Activated CD8-positive, alpha-beta T cell treated with anti-CD3 and anti-CD28 coated beads, Interleukin-2, amount 10 ng/mL, durations not matched to agents 7 days and 5 days (primary cell): ENCODE measurements at regions not wholly inside any gene's neighbourhood (a gene's known extent, or its start where the extent isn't known, plus 50 kb on each side); places are given as distances from the start of the nearest gene placed in this dataset.

Experiments
- ATAC-seq: fragments of 150-1000 bp; cut with Tn5 transposase; one replicate; pipeline ENCODE4 v1.10.0; 2021; ENCODE audit warnings: moderate library complexity
- CTCF ChIA-PET: fragments of 350-600 bp; sonication (Branson Sonifier 250); formaldehyde crosslinking; loops from one replicate; lab custom pipeline; 2021; ENCODE audit warnings: antibody characterized with exemption; lab: Charles Lee
- POLR2A ChIA-PET: fragments of 350-600 bp; sonication (Branson Sonifier 250); formaldehyde crosslinking; loops from one replicate; lab custom pipeline; 2021; ENCODE audit warnings: antibody characterized with exemption; lab: Charles Lee
- DNase-seq: peaks from one replicate; pipeline ENCODE4 v3.0.0-alpha.2; 2020
- H3K27ac Mint-ChIP-seq: one replicate; pipeline ENCODE4 v1.8.0; 2021; ENCODE audit warnings: mild to moderate bottlenecking, mixed read lengths
- H3K27me3 Mint-ChIP-seq: one replicate; pipeline ENCODE4 v1.8.0; 2021; ENCODE audit warnings: low read depth, mixed read lengths
- H3K36me3 Mint-ChIP-seq: one replicate; pipeline ENCODE4 v1.8.0; 2021; ENCODE audit warnings: low read depth, mixed read lengths
- H3K4me1 Mint-ChIP-seq: one replicate; pipeline ENCODE4 v1.8.0; 2021; ENCODE audit warnings: low read depth, mixed read lengths
- H3K4me3 Mint-ChIP-seq: one replicate; pipeline ENCODE4 v1.8.0; 2021; ENCODE audit warnings: mild to moderate bottlenecking, mixed read lengths
- H3K9me3 Mint-ChIP-seq: one replicate; pipeline ENCODE4 v1.8.0; 2022; ENCODE audit warnings: mixed read lengths; ENCODE audit not compliant: insufficient read depth

GRCh38 chr14:41051801-41052200, 554.9 kb upstream of the LRFN5 start:
- H3K27ac Mint-ChIP-seq = no peak overlapping the region
- H3K4me3 Mint-ChIP-seq = no peak overlapping the region
- H3K4me1 Mint-ChIP-seq = no peaks in the 10 kb centered on the region
- DNase-seq = no peak
- ATAC-seq = no peak
- H3K36me3 Mint-ChIP-seq = no peaks in the 10 kb centered on the region
- H3K9me3 Mint-ChIP-seq = no peaks in the 10 kb centered on the region
- ChIA-PET POLR2A (no interaction called here), CTCF (no interaction called here)
- no peaks in the 10 kb centered on the region for H3K27me3 Mint-ChIP-seq

GRCh38 chr14:41047763-41048162, 558.9 kb upstream of the LRFN5 start:
- Mint-ChIP-seq H3K27me3 (no peaks in the 10 kb centered on the region), H3K27ac (no peak overlapping the region), H3K4me1 (no peaks in the 10 kb centered on the region), H3K4me3 (no peak overlapping the region), H3K9me3 (no peaks in the 10 kb centered on the region), H3K36me3 (no peaks in the 10 kb centered on the region)
- POLR2A ChIA-PET = no interaction called here
- DNase-seq = no peak
- CTCF ChIA-PET = no interaction called here
- no peak for ATAC-seq

- no peak overlapping the region for H3K27ac Mint-ChIP-seq
Observed at GRCh38 chr14:41037388-41037787, 569.3 kb upstream of the LRFN5 start.

GRCh38 chr14:41034969-41035368, 571.7 kb upstream of the LRFN5 start:
- Mint-ChIP-seq H3K27ac (no peak overlapping the region), H3K9me3 (peaks cover 3% of the 10 kb centered on the region), H3K4me1 (no peaks in the 10 kb centered on the region), H3K27me3 (no peaks in the 10 kb centered on the region), H3K4me3 (no peak overlapping the region), H3K36me3 (no peaks in the 10 kb centered on the region)
- no peak for DNase-seq
- ATAC-seq = no peak
- ChIA-PET CTCF (no interaction called here), POLR2A (no interaction called here)

More at GRCh38 chr14:41037388-41037787, 569.3 kb upstream of the LRFN5 start:
- Mint-ChIP-seq H3K36me3 (no peaks in the 10 kb centered on the region), H3K4me1 (no peaks in the 10 kb centered on the region), H3K27me3 (no peaks in the 10 kb centered on the region), H3K9me3 (peaks cover 3% of the 10 kb centered on the region), H3K4me3 (no peak overlapping the region)
- DNase-seq = no peak
- ChIA-PET POLR2A (no interaction called here), CTCF (no interaction called here)
- ATAC-seq = no peak

- H3K9me3 Mint-ChIP-seq = peaks cover 10% of the 10 kb centered on the region
- no peaks in the 10 kb centered on the region for H3K36me3 Mint-ChIP-seq
- ATAC-seq = no peak
- H3K4me1 Mint-ChIP-seq = no peaks in the 10 kb centered on the region
- ChIA-PET POLR2A (no interaction called here), CTCF (no interaction called here)
- no peak overlapping the region for H3K4me3 Mint-ChIP-seq
- no peak for DNase-seq
- H3K27me3 Mint-ChIP-seq = no peaks in the 10 kb centered on the region
- no peak overlapping the region for H3K27ac Mint-ChIP-seq
Observed at GRCh38 chr14:41022932-41023331, 583.7 kb upstream of the LRFN5 start.

GRCh38 chr14:41016213-41016612, 590.5 kb upstream of the LRFN5 start:
- H3K4me1 Mint-ChIP-seq = no peaks in the 10 kb centered on the region
- peaks cover 5% of the 10 kb centered on the region for H3K9me3 Mint-ChIP-seq
- H3K36me3 Mint-ChIP-seq = no peaks in the 10 kb centered on the region
- no peak overlapping the region for H3K4me3 Mint-ChIP-seq
- ATAC-seq = no peak
- CTCF ChIA-PET = no interaction called here
- no peak overlapping the region for H3K27ac Mint-ChIP-seq
- POLR2A ChIA-PET = no interaction called here
- no peaks in the 10 kb centered on the region for H3K27me3 Mint-ChIP-seq
- DNase-seq = no peak

- H3K4me1 Mint-ChIP-seq = no peaks in the 10 kb centered on the region
- no peak for ATAC-seq
- H3K27ac Mint-ChIP-seq = no peak overlapping the region
- no peaks in the 10 kb centered on the region for H3K36me3 Mint-ChIP-seq
- no peaks in the 10 kb centered on the region for H3K27me3 Mint-ChIP-seq
- DNase-seq = no peak
- no peak overlapping the region for H3K4me3 Mint-ChIP-seq
- ChIA-PET POLR2A (no interaction called here), CTCF (no interaction called here)
- peaks cover 26% of the 10 kb centered on the region for H3K9me3 Mint-ChIP-seq
Observed at GRCh38 chr14:41000350-41000749, 606.3 kb upstream of the LRFN5 start.

GRCh38 chr14:40989260-40989659, 617.4 kb upstream of the LRFN5 start:
- ChIA-PET POLR2A (no interaction called here), CTCF (no interaction called here)
- no peak overlapping the region for H3K4me3 Mint-ChIP-seq
- ATAC-seq (no peak), DNase-seq (no peak)
- H3K27me3 Mint-ChIP-seq = no peaks in the 10 kb centered on the region
- no peak overlapping the region for H3K27ac Mint-ChIP-seq
- H3K36me3 Mint-ChIP-seq = no peaks in the 10 kb centered on the region
- H3K4me1 Mint-ChIP-seq = no peaks in the 10 kb centered on the region
- H3K9me3 Mint-ChIP-seq = peaks cover 2% of the 10 kb centered on the region

- POLR2A ChIA-PET = no interaction called here
- no peak for ATAC-seq
- Mint-ChIP-seq H3K4me3 (no peak overlapping the region), H3K9me3 (no peaks in the 10 kb centered on the region), H3K36me3 (no peaks in the 10 kb centered on the region), H3K27me3 (no peaks in the 10 kb centered on the region), H3K27ac (no peak overlapping the region), H3K4me1 (no peaks in the 10 kb centered on the region)
- CTCF ChIA-PET = no interaction called here
- DNase-seq = no peak
Observed at GRCh38 chr14:40987481-40987880, 619.2 kb upstream of the LRFN5 start.

GRCh38 chr14:40986655-40987054, 620.0 kb upstream of the LRFN5 start:
- Mint-ChIP-seq H3K27ac (no peak overlapping the region), H3K36me3 (no peaks in the 10 kb centered on the region), H3K4me3 (no peak overlapping the region), H3K9me3 (no peaks in the 10 kb centered on the region), H3K27me3 (no peaks in the 10 kb centered on the region), H3K4me1 (no peaks in the 10 kb centered on the region)
- ATAC-seq (no peak), DNase-seq (no peak)
- CTCF ChIA-PET = no interaction called here
- POLR2A ChIA-PET = no interaction called here

- no peak overlapping the region for H3K27ac Mint-ChIP-seq
- H3K36me3 Mint-ChIP-seq = no peaks in the 10 kb centered on the region
Observed at GRCh38 chr14:40985584-40985983, 621.1 kb upstream of the LRFN5 start.

GRCh38 chr14:40983604-40984003, 623.1 kb upstream of the LRFN5 start:
- Mint-ChIP-seq H3K4me3 (no peak overlapping the region), H3K27me3 (no peaks in the 10 kb centered on the region), H3K9me3 (no peaks in the 10 kb centered on the region), H3K27ac (no peak overlapping the region), H3K36me3 (no peaks in the 10 kb centered on the region), H3K4me1 (no peaks in the 10 kb centered on the region)
- ATAC-seq (no peak), DNase-seq (no peak)
- ChIA-PET POLR2A (no interaction called here), CTCF (no interaction called here)

More at GRCh38 chr14:40985584-40985983, 621.1 kb upstream of the LRFN5 start:
- POLR2A ChIA-PET = no interaction called here
- Mint-ChIP-seq H3K9me3 (no peaks in the 10 kb centered on the region), H3K4me3 (no peak overlapping the region), H3K4me1 (no peaks in the 10 kb centered on the region), H3K27me3 (no peaks in the 10 kb centered on the region)
- no peak for ATAC-seq
- no peak for DNase-seq
- CTCF ChIA-PET = no interaction called here

GRCh38 chr14:40981247-40981646, 625.4 kb upstream of the LRFN5 start:
- ATAC-seq (no peak), DNase-seq (no peak)
- ChIA-PET CTCF (no interaction called here), POLR2A (no interaction called here)
- Mint-ChIP-seq H3K27ac (no peak overlapping the region), H3K9me3 (no peaks in the 10 kb centered on the region), H3K4me1 (no peaks in the 10 kb centered on the region), H3K27me3 (no peaks in the 10 kb centered on the region), H3K4me3 (no peak overlapping the region), H3K36me3 (no peaks in the 10 kb centered on the region)
